MM.1S (cell line): ENCODE measurements at regions not wholly inside any gene's neighbourhood (a gene's known extent, or its start where the extent isn't known, plus 50 kb on each side); places are given as distances from the start of the nearest gene placed in this dataset.

Source experiments
- DNase-seq: peaks from one replicate; pipeline ENCODE4 v3.0.0-alpha.2; 2015
- H2AFZ ChIP-seq: fragments of 300-600 bp; sonication (generic); 2 replicates; pipeline ENCODE4 v1.6.0; 2016; ENCODE audit warnings: antibody characterized with exemption, low read length
- H3F3A ChIP-seq: fragments of 300-600 bp; sonication (generic); 2 replicates; pipeline ENCODE4 v1.6.1; 2016; ENCODE audit warnings: mild to moderate bottlenecking, antibody characterized with exemption, low read length, moderate library complexity, mixed read lengths; ENCODE audit not compliant: insufficient read depth
- H3K27ac ChIP-seq: fragments of 300-600 bp; sonication (generic); 2 replicates; pipeline ENCODE4 v1.5.1; 2016; ENCODE audit warnings: mild to moderate bottlenecking, low read length
- H3K27me3 ChIP-seq: fragments of 300-600 bp; sonication (generic); replicated peaks from 2 replicates; pipeline ENCODE4 v1.6.0; 2016; ENCODE audit warnings: low read length; ENCODE audit not compliant: insufficient read depth
- H3K36me3 ChIP-seq: fragments of 300-600 bp; sonication (generic); replicated peaks from 2 replicates; pipeline ENCODE4 v1.6.1; 2016; ENCODE audit warnings: mild to moderate bottlenecking, low read length, mixed read lengths; ENCODE audit not compliant: insufficient read depth
- H3K4me1 ChIP-seq: fragments of 300-600 bp; sonication (generic); 2 replicates; pipeline ENCODE4 v1.6.1; 2016; ENCODE audit warnings: low read length, mixed read lengths
- H3K4me2 ChIP-seq: fragments of 300-600 bp; sonication (generic); 2 replicates; pipeline ENCODE4 v1.6.0; 2016; ENCODE audit warnings: low read depth, low read length
- H3K4me3 ChIP-seq: fragments of 300-600 bp; sonication (generic); 2 replicates; pipeline ENCODE4 v1.5.1; 2016; ENCODE audit warnings: low read length, mixed read lengths
- H3K79me2 ChIP-seq: fragments of 300-600 bp; sonication (generic); 2 replicates; pipeline ENCODE4 v1.6.1; 2016; ENCODE audit warnings: mixed run types, low read length, mixed read lengths
- H3K9ac ChIP-seq: fragments of 300-600 bp; sonication (generic); 2 replicates; pipeline ENCODE4 v1.6.1; 2016; ENCODE audit warnings: low read length, mixed read lengths
- H3K9me2 ChIP-seq: fragments of 300-600 bp; sonication (generic); replicated peaks from 2 replicates; pipeline ENCODE4 v1.6.1; 2016; ENCODE audit warnings: mild to moderate bottlenecking, low read length, mixed read lengths; ENCODE audit not compliant: insufficient read depth
- H3K9me3 ChIP-seq: fragments of 300-600 bp; sonication (generic); replicated peaks from 2 replicates; pipeline ENCODE4 v1.6.1; 2016; ENCODE audit warnings: mild to moderate bottlenecking, low read length, mixed read lengths; ENCODE audit not compliant: insufficient read depth
- H4K20me1 ChIP-seq: fragments of 300-600 bp; sonication (generic); 2 replicates; pipeline ENCODE4 v1.6.1; 2016; ENCODE audit warnings: mild to moderate bottlenecking, low read length, moderate library complexity, mixed read lengths; ENCODE audit not compliant: insufficient read depth
- EZH2 ChIP-seq: fragments of 300-600 bp; sonication (generic); optimal IDR thresholded peaks from 2 replicates; pipeline ENCODE3; 2017; ENCODE audit warnings: low read depth, mild to moderate bottlenecking, antibody characterized with exemption, low read length, mixed read lengths
- EZH2phosphoT487 ChIP-seq: fragments of 300-600 bp; sonication (generic); IDR thresholded peaks from 2 replicates; pipeline ENCODE4 v1.6.1; 2018; ENCODE audit warnings: antibody characterized with exemption, low read length
- TF ChIP-seq, protein P1 (sequence below): fragments of 300-600 bp; sonication (generic); IDR thresholded peaks from 2 replicates; pipeline ENCODE4 v1.5.1; 2016; ENCODE audit warnings: antibody characterized with exemption, low read length, mixed read lengths

DNA sequence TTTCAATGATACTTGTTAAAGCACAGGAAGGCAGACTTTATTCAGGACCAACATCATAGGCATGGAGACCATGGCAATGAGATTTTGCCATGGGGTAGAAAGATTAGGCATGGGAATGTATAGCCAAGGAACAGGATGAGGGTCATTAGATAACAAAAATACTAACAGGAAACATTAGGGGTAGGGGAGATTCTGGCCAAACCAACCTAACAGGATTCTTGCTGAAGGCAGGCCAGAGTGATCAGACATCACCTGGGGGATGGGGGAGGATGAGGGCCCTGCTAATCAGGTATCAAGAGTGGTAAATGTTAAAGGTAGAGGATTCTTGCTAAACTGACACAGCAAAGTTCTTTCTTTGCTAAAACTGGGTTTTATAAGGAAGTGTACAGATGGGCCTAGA lies 481.8 kb downstream of the ETS1 start:
- Histone ChIP-seq H3K27ac (no peak overlapping the region), H3F3A (no peaks in the 10 kb centered on the region), H3K4me2 (no peak overlapping the region), H3K36me3 (no peaks in the 10 kb centered on the region), H3K4me3 (no peak overlapping the region), H3K9me3 (no peaks in the 10 kb centered on the region), H3K4me1 (no peaks in the 10 kb centered on the region), H3K79me2 (no peaks in the 10 kb centered on the region), H2AFZ (no peak overlapping the region), H3K27me3 (no peaks in the 10 kb centered on the region), H3K9me2 (no peaks in the 10 kb centered on the region), H3K9ac (no peak overlapping the region), H4K20me1 (no peaks in the 10 kb centered on the region)
- no peak for TF ChIP-seq EZH2phosphoT487
- TF ChIP-seq, protein P1, sequence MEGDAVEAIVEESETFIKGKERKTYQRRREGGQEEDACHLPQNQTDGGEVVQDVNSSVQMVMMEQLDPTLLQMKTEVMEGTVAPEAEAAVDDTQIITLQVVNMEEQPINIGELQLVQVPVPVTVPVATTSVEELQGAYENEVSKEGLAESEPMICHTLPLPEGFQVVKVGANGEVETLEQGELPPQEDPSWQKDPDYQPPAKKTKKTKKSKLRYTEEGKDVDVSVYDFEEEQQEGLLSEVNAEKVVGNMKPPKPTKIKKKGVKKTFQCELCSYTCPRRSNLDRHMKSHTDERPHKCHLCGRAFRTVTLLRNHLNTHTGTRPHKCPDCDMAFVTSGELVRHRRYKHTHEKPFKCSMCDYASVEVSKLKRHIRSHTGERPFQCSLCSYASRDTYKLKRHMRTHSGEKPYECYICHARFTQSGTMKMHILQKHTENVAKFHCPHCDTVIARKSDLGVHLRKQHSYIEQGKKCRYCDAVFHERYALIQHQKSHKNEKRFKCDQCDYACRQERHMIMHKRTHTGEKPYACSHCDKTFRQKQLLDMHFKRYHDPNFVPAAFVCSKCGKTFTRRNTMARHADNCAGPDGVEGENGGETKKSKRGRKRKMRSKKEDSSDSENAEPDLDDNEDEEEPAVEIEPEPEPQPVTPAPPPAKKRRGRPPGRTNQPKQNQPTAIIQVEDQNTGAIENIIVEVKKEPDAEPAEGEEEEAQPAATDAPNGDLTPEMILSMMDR: no peak
- TF ChIP-seq EZH2: no peak
- no peak for DNase-seq

DNA sequence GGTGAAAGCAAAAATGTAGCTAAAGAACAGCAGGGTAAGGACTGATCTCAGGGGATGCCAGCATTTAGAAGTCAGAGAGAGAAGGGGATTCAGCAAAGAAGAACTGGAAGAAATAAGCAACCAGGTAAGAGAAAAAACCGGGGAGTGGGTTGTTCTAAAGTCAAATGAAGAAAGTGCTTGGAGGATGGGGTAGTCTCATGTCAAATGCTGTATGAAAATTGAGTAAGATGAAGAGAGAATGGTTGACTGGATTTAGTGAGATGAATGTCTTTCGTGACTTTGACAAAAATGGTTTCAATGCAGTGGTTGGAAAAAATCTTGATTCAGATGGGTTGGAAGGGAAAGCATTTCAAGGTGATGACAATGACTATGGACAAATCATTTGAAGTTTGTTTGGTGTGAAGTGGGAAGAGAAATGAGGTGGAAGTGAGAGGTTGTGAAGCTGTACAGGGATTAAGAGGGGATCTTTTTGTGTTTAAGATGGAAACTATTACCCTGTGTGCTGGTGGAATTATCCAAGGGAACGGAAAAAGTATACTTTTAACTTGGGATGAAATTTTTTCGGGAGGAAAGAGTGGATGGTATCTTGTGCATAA lies 484.0 kb downstream of the ETS1 start:
- Histone ChIP-seq H3K9ac (no peak overlapping the region), H4K20me1 (no peaks in the 10 kb centered on the region), H3K27ac (no peak overlapping the region), H3K4me1 (no peaks in the 10 kb centered on the region), H2AFZ (no peak overlapping the region), H3K9me3 (no peaks in the 10 kb centered on the region), H3K9me2 (no peaks in the 10 kb centered on the region), H3K27me3 (no peaks in the 10 kb centered on the region), H3K36me3 (no peaks in the 10 kb centered on the region), H3K4me3 (no peak overlapping the region), H3K79me2 (no peaks in the 10 kb centered on the region), H3F3A (no peaks in the 10 kb centered on the region), H3K4me2 (no peak overlapping the region)
- no peak for DNase-seq
- TF ChIP-seq, protein P1: no peak
- no peak for TF ChIP-seq EZH2
- TF ChIP-seq EZH2phosphoT487: no peak

DNA sequence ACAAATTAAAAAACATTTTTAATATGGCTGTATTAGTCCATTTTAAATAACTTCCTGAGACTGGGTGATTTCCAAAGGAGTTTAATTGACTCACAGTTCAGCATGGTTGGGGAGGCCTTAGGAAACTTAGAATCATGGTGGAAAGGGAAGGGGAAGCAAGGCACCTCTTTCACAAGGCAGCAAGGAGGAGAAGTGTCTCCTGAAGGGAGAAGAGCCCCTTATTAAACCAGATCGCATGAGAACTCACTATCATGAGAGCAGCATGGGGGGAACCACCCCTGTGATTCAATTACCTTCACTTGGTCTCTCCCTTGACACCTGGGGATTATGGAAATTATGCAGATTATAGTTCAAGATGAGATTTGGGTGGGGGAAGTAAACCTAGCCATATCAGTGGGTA lies 488.6 kb downstream of the ETS1 start:
- no peak for DNase-seq
- Histone ChIP-seq H3K36me3 (no peaks in the 10 kb centered on the region), H3K27me3 (no peaks in the 10 kb centered on the region), H3K9me2 (no peaks in the 10 kb centered on the region), H2AFZ (no peak overlapping the region), H3K4me2 (no peak overlapping the region), H3K9ac (no peak overlapping the region), H3F3A (no peaks in the 10 kb centered on the region), H3K27ac (no peak overlapping the region), H3K4me1 (no peaks in the 10 kb centered on the region), H3K79me2 (no peaks in the 10 kb centered on the region), H3K4me3 (no peak overlapping the region), H3K9me3 (no peaks in the 10 kb centered on the region), H4K20me1 (no peaks in the 10 kb centered on the region)
- TF ChIP-seq EZH2: no peak
- TF ChIP-seq, protein P1: no peak
- no peak for TF ChIP-seq EZH2phosphoT487
